KG1 (cell line): ENCODE measurements at regions not wholly inside any gene's neighbourhood (a gene's known extent, or its start where the extent isn't known, plus 50 kb on each side); places are given as distances from the start of the nearest gene placed in this dataset.
A peak's percentile ranks its signal among the peaks of the same experiment; 100 is the strongest.
"Not testable (repeated sequence)": the region's sequence is repeated elsewhere in the genome, so short reads cannot be mapped to it uniquely, and the experiment has no call there.

Experiments
- DNase-seq: peaks from one replicate; lab custom pipeline; 2025; lab: John Stamatoyannopoulos, UW

DNA sequence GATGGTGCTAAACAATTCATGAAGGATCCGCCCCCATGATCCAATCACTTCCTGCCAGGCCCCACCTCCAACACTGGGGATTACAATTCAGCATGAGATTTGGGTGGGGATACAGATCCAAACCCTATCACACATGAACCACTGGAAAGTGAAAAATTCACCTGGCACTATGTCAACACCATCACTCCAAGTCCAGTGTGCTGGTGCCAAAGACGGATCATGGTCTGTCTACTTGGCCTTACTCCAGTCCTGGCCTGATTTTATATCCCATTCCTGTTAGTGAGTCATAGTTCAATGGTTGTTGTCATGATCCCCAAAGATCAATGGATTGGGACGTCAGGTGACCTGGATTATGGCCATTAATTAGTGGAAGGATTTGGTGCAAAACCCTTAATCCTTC is 147.4 kb upstream of the RPS23 start:
- DNase-seq = no peak

- DNase-seq = no peak
Measured at GRCh38 chr5:82424211-82424610, 146.1 kb upstream of the RPS23 start.

- DNase-seq = no peak
Measured at GRCh38 chr5:82422751-82423181, 144.6 kb upstream of the RPS23 start.

GRCh38 chr5:82422001-82422740 is 144.0 kb upstream of the RPS23 start:
- DNase-seq = no peak

DNA sequence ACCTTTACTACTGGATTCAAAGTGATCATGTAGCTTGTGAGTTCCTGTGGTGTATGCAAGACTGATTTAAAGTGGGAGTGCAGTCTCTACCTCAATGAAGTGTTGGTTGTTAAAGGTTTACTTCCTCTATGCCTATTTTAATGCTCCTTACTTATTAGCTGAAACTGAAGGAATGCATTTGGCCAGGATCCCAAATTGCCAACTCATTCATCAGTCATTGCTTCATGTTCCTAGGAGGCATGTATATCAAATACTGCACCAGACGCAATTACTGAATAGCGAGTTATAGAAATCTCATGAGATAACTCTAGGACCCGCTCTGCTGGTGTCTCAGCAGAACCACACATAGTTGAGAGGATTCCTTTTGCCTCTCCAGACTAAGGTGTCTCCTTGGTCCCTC is 143.0 kb upstream of the RPS23 start:
- DNase-seq = no peak

GRCh38 chr5:82420524-82420923 is 142.4 kb upstream of the RPS23 start:
- not testable (repeated sequence) for DNase-seq

- no peak for DNase-seq
Measured at GRCh38 chr5:82419559-82420332, 141.6 kb upstream of the RPS23 start.

- no peak for DNase-seq
Measured at GRCh38 chr5:82418608-82418950, 140.4 kb upstream of the RPS23 start.

GRCh38 chr5:82417776-82418607 is 139.8 kb upstream of the RPS23 start:
- no peak for DNase-seq

DNA sequence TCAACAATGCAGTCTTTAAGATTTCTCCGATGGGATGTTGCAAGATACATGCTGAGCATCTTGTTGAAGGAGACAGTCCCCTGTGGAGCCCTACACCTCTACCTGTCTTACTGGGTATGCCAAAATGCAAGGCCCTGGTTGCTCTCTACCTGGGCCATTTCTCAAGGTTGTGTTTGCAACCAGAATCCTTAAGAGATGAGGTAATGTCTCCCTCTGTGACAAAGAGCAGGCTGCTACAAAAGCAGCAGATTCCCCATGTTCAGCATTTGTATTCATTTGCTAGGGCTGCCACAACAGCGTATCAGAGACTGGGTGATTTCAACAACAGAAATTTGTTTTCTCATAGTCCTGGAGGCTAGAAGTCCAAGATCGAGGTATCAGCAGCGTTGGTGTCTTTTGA is 138.4 kb upstream of the RPS23 start:
- no peak for DNase-seq

DNA sequence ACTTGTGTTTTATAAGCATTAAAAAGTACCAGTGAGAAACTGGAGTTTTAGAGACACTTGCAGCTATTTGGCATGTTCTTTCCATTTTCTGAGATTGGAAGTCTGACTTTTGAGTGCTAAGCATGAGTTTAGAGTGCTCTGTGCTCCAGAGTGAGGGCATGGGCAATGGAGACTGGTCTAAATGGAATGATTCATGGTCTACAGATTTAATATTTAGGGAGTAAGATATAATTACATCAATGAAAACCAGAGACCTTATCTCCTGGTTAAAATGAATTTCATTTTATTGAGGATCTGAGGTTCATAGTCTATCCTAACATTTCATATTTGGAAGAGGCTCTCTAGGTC is 135.9 kb upstream of the RPS23 start:
- no peak for DNase-seq

- peak; percentile 48 for DNase-seq
Measured at GRCh38 chr5:82413302-82414040, 135.3 kb upstream of the RPS23 start.

- DNase-seq = no peak
Measured at GRCh38 chr5:82408033-82408432, 129.9 kb upstream of the RPS23 start.

DNA sequence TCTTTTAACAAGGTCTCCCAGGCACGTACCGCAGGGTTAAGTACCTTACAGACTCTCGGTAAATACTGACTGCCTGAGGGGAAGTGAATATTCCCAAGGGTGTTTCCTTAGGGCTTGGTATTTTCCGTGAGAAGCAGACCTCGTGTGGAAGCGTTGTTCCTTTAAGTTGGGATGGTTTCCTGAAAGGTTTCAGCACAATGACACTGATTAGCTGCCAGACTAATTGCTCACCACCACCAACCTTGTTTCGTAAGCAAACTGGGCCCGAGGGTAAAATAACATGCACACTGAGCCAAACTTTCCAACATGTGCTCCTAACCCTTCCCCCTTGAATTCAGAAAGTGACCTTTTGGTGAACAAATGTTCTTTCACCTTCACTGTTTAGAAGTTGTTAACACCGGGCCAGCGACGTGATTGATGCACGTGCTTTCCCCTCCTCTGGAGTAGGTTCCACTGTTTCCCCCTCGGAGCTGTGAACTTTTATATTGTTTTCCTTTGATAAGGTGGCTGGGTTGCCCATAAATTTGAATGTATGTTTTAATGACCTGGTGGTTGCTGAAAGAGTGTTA is 128.1 kb upstream of the RPS23 start:
- no peak for DNase-seq

DNA sequence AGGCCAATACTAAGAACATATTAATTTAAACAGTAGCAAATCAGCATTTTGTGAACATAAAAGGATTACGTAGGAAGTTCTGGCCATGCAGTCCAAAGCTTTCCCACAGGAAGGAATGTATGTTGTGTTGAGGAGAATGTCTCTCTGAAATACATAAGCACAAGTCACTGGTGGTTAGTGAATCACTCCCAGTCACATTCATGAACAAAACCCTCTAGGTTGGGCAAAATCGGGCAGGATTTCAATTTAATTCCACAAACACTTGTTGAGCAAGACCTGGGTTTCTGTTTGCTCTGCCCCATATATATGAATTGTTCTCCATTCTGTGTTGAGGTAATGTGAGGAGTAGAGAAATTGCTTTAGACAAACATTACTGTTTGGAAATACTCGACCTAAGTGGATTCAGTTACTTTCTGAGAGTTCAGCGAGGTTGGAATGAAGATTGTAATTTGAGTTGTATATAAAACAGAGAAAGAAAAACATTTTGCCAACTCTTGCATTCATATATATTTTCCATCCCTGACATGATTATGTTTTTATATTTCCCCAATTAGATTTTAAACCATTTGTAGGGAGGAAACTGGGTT is 127.6 kb upstream of the RPS23 start:
- DNase-seq = no peak

DNA sequence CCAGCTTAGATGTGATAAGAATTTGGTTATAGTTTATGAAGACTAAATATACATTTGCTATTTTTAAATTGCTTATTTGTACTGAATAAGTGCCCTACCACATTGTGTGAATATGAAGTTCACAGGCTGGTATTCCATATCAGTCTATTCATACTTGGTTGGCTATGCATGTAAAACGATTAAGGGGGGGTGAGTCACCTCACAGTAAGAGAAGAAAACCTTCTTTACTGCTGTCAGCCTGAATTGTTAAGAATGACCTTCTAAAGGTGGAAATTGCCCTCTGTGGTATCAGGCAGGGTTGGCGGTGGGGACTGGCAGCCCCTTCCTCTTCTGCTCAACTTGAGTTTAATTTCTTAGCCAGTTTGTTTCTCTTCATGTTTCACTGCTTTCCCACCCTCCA is 127.0 kb upstream of the RPS23 start:
- DNase-seq = no peak

DNA sequence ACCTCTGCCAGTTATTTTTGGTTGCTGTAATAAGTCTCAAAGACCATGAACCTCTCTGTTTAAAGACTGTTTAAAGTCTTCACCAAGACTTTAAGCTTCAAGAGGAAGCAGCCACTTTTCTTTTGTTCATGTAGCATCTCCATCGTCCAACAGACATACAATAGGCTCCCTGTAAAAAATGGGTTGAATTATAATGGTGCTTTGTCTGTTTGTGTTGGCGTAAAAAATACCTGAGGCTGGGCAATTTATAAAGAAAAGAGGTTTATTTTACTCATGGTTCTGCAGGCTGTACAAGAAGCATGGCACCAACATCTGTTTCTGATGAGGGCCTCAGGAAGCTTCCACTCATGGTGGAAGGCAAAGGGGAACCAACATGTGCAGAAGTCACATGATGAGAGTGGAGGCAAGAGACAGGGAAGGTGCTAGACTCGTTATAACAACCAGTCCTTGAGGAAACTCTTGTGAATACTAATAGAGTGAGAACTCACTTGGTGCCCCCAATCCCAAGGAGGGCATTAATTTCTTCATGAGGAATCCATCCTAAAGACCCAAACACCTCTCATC is 126.3 kb upstream of the RPS23 start:
- no peak for DNase-seq

DNA sequence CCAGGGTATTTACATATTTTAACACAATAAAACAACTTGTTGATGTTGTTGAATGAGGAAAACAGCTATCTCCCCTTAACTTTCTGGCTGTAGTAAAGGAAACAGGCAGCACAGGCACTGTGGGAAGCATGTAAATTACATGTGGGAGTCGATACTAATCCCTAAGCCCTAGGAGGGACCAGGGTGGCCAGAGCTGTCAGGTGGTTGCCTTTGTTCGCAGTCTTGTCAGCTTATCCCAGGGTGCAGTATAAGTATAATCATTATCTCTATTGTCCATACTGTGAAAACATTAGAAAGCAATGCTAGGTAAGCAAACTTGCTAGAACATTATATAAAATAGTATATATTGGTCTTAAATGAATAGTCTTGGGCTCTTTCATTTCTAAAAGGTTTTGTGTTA is 125.6 kb upstream of the RPS23 start:
- no peak for DNase-seq

GRCh38 chr5:82403026-82403425 is 124.9 kb upstream of the RPS23 start:
- DNase-seq = no peak

DNA sequence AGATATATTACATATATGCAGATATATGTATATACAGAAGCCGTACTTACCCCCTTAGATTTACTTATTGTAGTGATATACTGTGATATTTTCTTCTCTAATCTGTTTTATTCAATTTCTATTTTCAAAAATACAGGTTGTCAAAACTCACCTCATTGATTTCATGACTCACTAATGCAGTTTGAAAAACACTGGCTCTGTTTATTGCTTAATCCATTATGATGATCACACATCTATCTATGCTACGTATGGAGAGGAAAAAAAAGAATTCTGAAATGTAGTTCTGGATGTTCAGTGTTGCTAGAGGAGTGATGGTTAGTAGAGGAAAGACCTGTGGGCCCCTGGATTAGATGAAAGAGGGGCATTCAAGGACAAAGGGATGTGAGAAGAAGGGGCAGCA is 121.0 kb upstream of the RPS23 start:
- DNase-seq = no peak

- no peak for DNase-seq
Measured at GRCh38 chr5:82397741-82398320, 119.7 kb upstream of the RPS23 start.
